ENCODE measurements at regions not wholly inside any gene's neighbourhood (a gene's known extent, or its start where the extent isn't known, plus 50 kb on each side); places are given as distances from the start of the nearest gene placed in this dataset.

DNA sequence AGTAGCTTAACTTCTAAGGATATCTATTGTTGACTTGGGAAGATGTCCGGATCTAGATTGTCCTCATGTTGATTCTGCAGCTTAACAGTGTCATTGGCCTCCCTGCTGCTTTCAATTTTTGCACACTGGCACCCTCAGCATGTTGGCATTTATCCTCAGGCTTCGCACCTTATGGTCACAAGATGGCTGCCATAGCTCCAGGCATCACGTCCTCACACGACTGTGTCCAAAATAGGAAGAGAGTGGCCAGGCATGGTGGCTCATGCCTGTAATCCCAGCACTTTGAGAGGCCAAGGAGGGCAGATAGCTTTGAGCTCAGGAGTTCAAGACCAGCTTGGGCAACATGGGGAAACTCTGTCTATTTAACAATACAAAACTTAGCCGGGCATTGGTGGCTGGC, 58.3 kb upstream of the RASD2 start:
- CTCF ChIA-PET: no interaction called here
- Mint-ChIP-seq H3K27me3 (ENCODE audit: low read depth) (peaks cover 23% of the 10 kb centered on the region), H3K4me1 (no peaks in the 10 kb centered on the region), H3K27ac (no peak overlapping the region), H3K4me3 (no peak overlapping the region), H3K9me3 (peaks cover 6% of the 10 kb centered on the region; the same call in 1 of the 2 replicates), H3K36me3 (no peaks in the 10 kb centered on the region)
- ATAC-seq (no peak), DNase-seq (ENCODE audit: low spot score) (no peak)
- TF ChIP-seq GRHL2 (CRISPR knock-in tag; IDR thresholded peaks at IDR 0.05; ENCODE audit: insufficient replicate concordance, severe bottlenecking) (no peak), GTF2I (CRISPR knock-in tag; conservative IDR thresholded peaks at IDR 0.05) (peak; percentile 84)
- POLR2A ChIA-PET: no interaction called here

DNA sequence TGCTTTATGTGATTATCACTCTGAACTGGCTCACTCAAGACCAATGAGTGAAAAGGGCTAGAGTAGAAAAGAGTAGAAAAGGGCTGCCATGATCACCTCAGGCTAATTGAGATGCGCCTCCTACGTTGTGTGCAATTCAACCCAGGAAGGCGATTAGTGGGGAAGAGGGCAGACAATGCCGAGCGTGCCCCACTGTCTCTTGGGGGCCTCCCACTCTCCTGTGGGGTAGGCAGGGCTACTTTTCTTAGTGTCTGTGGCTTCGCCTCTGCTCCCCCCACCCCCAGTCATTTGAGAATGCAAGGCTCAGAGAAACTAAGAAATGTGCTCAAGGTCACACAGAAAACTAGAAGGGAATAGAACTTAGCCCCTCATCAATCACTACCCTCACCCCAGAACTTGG, 57.7 kb upstream of the RASD2 start:
- no peak for ATAC-seq
- peaks cover 6% of the 10 kb centered on the region; the same call in 1 of the 2 replicates for H3K9me3 Mint-ChIP-seq
- H3K4me3 Mint-ChIP-seq: no peak overlapping the region
- TF ChIP-seq, protein P1, sequence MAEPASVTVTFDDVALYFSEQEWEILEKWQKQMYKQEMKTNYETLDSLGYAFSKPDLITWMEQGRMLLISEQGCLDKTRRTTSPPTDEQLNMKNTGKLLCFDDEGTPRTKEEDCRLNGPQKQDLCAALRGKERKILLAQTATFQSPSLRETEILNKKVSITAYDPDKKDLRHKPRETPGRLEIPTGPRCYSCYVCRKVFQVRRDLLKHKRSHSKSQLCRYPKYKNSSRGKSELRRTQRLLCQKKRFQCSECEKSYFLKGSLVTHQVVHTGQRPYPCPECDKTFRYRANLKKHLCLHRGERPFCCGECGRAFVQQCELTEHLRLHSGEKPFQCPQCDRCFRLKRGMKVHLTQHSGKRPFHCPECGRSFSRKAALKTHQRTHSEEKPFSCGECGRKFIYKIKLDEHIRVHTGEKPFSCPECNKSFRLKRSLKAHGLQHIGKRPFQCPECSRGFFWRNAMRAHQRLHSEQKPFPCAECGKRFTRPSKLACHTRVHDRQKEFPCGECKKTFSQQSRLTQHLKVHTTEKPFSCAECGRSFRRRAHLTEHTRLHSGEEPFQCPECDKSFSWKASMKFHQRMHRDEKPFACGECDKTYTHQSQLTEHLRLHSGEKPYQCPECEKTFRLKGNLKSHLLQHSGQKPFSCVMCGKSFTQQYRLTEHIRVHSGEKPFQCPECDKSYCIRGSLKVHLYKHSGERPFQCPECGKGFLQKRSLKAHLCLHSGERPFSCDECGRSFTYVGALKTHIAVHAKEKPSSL (CRISPR knock-in tag; conservative IDR thresholded peaks at IDR 0.05): no peak
- no peak for TF ChIP-seq NR3C1 (CRISPR knock-in tag; conservative IDR thresholded peaks at IDR 0.05; ENCODE audit: low read depth)
- no peak for TF ChIP-seq ZNF416 (CRISPR knock-in tag; IDR thresholded peaks at IDR 0.05)
- TF ChIP-seq CBFB (CRISPR knock-in tag; IDR thresholded peaks at IDR 0.05; ENCODE audit: low read depth): no peak
- TF ChIP-seq, protein P2, sequence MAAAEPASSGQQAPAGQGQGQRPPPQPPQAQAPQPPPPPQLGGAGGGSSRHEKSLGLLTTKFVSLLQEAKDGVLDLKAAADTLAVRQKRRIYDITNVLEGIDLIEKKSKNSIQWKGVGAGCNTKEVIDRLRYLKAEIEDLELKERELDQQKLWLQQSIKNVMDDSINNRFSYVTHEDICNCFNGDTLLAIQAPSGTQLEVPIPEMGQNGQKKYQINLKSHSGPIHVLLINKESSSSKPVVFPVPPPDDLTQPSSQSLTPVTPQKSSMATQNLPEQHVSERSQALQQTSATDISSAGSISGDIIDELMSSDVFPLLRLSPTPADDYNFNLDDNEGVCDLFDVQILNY (CRISPR knock-in tag; IDR thresholded peaks at IDR 0.05): no peak
- no peak for TF ChIP-seq EMX1 (CRISPR knock-in tag; IDR thresholded peaks at IDR 0.05)
- TF ChIP-seq, protein P3, sequence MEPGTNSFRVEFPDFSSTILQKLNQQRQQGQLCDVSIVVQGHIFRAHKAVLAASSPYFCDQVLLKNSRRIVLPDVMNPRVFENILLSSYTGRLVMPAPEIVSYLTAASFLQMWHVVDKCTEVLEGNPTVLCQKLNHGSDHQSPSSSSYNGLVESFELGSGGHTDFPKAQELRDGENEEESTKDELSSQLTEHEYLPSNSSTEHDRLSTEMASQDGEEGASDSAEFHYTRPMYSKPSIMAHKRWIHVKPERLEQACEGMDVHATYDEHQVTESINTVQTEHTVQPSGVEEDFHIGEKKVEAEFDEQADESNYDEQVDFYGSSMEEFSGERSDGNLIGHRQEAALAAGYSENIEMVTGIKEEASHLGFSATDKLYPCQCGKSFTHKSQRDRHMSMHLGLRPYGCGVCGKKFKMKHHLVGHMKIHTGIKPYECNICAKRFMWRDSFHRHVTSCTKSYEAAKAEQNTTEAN (CRISPR knock-in tag; IDR thresholded peaks at IDR 0.05): no peak
- TF ChIP-seq, protein P4, sequence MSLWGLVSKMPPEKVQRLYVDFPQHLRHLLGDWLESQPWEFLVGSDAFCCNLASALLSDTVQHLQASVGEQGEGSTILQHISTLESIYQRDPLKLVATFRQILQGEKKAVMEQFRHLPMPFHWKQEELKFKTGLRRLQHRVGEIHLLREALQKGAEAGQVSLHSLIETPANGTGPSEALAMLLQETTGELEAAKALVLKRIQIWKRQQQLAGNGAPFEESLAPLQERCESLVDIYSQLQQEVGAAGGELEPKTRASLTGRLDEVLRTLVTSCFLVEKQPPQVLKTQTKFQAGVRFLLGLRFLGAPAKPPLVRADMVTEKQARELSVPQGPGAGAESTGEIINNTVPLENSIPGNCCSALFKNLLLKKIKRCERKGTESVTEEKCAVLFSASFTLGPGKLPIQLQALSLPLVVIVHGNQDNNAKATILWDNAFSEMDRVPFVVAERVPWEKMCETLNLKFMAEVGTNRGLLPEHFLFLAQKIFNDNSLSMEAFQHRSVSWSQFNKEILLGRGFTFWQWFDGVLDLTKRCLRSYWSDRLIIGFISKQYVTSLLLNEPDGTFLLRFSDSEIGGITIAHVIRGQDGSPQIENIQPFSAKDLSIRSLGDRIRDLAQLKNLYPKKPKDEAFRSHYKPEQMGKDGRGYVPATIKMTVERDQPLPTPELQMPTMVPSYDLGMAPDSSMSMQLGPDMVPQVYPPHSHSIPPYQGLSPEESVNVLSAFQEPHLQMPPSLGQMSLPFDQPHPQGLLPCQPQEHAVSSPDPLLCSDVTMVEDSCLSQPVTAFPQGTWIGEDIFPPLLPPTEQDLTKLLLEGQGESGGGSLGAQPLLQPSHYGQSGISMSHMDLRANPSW (CRISPR knock-in tag; conservative IDR thresholded peaks at IDR 0.05; ENCODE audit: low read depth): no peak
- no peak for TF ChIP-seq RELA (CRISPR knock-in tag; IDR thresholded peaks at IDR 0.05; ENCODE audit: borderline replicate concordance)
- TF ChIP-seq, protein P5, sequence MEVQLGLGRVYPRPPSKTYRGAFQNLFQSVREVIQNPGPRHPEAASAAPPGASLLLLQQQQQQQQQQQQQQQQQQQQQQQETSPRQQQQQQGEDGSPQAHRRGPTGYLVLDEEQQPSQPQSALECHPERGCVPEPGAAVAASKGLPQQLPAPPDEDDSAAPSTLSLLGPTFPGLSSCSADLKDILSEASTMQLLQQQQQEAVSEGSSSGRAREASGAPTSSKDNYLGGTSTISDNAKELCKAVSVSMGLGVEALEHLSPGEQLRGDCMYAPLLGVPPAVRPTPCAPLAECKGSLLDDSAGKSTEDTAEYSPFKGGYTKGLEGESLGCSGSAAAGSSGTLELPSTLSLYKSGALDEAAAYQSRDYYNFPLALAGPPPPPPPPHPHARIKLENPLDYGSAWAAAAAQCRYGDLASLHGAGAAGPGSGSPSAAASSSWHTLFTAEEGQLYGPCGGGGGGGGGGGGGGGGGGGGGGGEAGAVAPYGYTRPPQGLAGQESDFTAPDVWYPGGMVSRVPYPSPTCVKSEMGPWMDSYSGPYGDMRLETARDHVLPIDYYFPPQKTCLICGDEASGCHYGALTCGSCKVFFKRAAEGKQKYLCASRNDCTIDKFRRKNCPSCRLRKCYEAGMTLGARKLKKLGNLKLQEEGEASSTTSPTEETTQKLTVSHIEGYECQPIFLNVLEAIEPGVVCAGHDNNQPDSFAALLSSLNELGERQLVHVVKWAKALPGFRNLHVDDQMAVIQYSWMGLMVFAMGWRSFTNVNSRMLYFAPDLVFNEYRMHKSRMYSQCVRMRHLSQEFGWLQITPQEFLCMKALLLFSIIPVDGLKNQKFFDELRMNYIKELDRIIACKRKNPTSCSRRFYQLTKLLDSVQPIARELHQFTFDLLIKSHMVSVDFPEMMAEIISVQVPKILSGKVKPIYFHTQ (CRISPR knock-in tag; IDR thresholded peaks at IDR 0.05): no peak
- TF ChIP-seq NR1H2 (CRISPR knock-in tag; IDR thresholded peaks at IDR 0.05): no peak
- TF ChIP-seq, protein P6, sequence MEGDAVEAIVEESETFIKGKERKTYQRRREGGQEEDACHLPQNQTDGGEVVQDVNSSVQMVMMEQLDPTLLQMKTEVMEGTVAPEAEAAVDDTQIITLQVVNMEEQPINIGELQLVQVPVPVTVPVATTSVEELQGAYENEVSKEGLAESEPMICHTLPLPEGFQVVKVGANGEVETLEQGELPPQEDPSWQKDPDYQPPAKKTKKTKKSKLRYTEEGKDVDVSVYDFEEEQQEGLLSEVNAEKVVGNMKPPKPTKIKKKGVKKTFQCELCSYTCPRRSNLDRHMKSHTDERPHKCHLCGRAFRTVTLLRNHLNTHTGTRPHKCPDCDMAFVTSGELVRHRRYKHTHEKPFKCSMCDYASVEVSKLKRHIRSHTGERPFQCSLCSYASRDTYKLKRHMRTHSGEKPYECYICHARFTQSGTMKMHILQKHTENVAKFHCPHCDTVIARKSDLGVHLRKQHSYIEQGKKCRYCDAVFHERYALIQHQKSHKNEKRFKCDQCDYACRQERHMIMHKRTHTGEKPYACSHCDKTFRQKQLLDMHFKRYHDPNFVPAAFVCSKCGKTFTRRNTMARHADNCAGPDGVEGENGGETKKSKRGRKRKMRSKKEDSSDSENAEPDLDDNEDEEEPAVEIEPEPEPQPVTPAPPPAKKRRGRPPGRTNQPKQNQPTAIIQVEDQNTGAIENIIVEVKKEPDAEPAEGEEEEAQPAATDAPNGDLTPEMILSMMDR (IDR thresholded peaks at IDR 0.05): no peak
- no peak for TF ChIP-seq HMGA2 (CRISPR knock-in tag; IDR thresholded peaks at IDR 0.05)
- no peak for TF ChIP-seq ZNF423 (CRISPR knock-in tag; IDR thresholded peaks at IDR 0.05)
- no peak for TF ChIP-seq NFE2L1 (CRISPR knock-in tag; IDR thresholded peaks at IDR 0.05)
- TF ChIP-seq NFYB (CRISPR knock-in tag; conservative IDR thresholded peaks at IDR 0.05; ENCODE audit: low read depth): no peak
- TF ChIP-seq, protein P7, sequence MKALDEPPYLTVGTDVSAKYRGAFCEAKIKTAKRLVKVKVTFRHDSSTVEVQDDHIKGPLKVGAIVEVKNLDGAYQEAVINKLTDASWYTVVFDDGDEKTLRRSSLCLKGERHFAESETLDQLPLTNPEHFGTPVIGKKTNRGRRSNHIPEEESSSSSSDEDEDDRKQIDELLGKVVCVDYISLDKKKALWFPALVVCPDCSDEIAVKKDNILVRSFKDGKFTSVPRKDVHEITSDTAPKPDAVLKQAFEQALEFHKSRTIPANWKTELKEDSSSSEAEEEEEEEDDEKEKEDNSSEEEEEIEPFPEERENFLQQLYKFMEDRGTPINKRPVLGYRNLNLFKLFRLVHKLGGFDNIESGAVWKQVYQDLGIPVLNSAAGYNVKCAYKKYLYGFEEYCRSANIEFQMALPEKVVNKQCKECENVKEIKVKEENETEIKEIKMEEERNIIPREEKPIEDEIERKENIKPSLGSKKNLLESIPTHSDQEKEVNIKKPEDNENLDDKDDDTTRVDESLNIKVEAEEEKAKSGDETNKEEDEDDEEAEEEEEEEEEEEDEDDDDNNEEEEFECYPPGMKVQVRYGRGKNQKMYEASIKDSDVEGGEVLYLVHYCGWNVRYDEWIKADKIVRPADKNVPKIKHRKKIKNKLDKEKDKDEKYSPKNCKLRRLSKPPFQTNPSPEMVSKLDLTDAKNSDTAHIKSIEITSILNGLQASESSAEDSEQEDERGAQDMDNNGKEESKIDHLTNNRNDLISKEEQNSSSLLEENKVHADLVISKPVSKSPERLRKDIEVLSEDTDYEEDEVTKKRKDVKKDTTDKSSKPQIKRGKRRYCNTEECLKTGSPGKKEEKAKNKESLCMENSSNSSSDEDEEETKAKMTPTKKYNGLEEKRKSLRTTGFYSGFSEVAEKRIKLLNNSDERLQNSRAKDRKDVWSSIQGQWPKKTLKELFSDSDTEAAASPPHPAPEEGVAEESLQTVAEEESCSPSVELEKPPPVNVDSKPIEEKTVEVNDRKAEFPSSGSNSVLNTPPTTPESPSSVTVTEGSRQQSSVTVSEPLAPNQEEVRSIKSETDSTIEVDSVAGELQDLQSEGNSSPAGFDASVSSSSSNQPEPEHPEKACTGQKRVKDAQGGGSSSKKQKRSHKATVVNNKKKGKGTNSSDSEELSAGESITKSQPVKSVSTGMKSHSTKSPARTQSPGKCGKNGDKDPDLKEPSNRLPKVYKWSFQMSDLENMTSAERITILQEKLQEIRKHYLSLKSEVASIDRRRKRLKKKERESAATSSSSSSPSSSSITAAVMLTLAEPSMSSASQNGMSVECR (CRISPR knock-in tag; IDR thresholded peaks at IDR 0.05; ENCODE audit: borderline replicate concordance): no peak
- no peak for TF ChIP-seq NFATC4 (CRISPR knock-in tag; IDR thresholded peaks at IDR 0.05)

More for the DNA sequence above, 57.7 kb upstream of the RASD2 start:
- ChIA-PET CTCF (no interaction called here), POLR2A (no interaction called here)
- peaks cover 30% of the 10 kb centered on the region for H3K27me3 Mint-ChIP-seq (ENCODE audit: low read depth)
- H3K4me1 Mint-ChIP-seq: no peaks in the 10 kb centered on the region
- no peak for DNase-seq (ENCODE audit: low spot score)
- no peaks in the 10 kb centered on the region for H3K36me3 Mint-ChIP-seq
- no peak overlapping the region for H3K27ac Mint-ChIP-seq

Data from WTC11 (cell line).